D721Med (cell line): ENCODE measurements at regions not wholly inside any gene's neighbourhood (a gene's known extent, or its start where the extent isn't known, plus 50 kb on each side); places are given as distances from the start of the nearest gene placed in this dataset.

Experiments
- DNase-seq: peaks from one replicate; pipeline ENCODE4 v3.0.0; 2011; ENCODE audit warnings: low spot score; ENCODE audit not compliant: insufficient read length
- FAIRE-seq: peaks from 2 replicates; lab custom pipeline; 2011; peaks lifted over from hg19 to GRCh38; lab: Jason Lieb, UNC
- CTCF ChIP-seq: IDR thresholded peaks from 2 replicates; pipeline ENCODE4 v1.5.1; 2012; ENCODE audit warnings: mild to moderate bottlenecking, control low read depth; ENCODE audit not compliant: insufficient read depth; ENCODE audit errors: missing control alignments

GRCh38 chr9:118290116-118290515 lies 585.9 kb downstream of the TLR4 start:
- no peak for DNase-seq
- no peak for TF ChIP-seq CTCF
- peak; percentile 97 for FAIRE-seq

- no peak for TF ChIP-seq CTCF
- FAIRE-seq (no peak), DNase-seq (no peak)
These were observed 591.2 kb downstream of the TLR4 start for GRCh38 chr9:118295413-118295812.

GRCh38 chr9:118302721-118303120 lies 598.5 kb downstream of the TLR4 start:
- DNase-seq: no peak
- no peak for FAIRE-seq
- TF ChIP-seq CTCF: no peak

GRCh38 chr9:118303216-118303615 lies 599.0 kb downstream of the TLR4 start:
- DNase-seq: no peak
- no peak for TF ChIP-seq CTCF
- FAIRE-seq: no peak

- no peak for DNase-seq
- FAIRE-seq: no peak
- no peak for TF ChIP-seq CTCF
These were observed 601.1 kb downstream of the TLR4 start for GRCh38 chr9:118305331-118305730.

GRCh38 chr9:118306801-118307200 lies 602.6 kb downstream of the TLR4 start:
- DNase-seq: no peak
- TF ChIP-seq CTCF: no peak
- FAIRE-seq: no peak

GRCh38 chr9:118313965-118314364 lies 609.8 kb downstream of the TLR4 start:
- DNase-seq (no peak), FAIRE-seq (no peak)
- TF ChIP-seq CTCF: no peak
